Mesendoderm (in vitro differentiated cells): ENCODE measurements at regions not wholly inside any gene's neighbourhood (a gene's known extent, or its start where the extent isn't known, plus 50 kb on each side); places are given as distances from the start of the nearest gene placed in this dataset.
"Not testable (repeated sequence)": the region's sequence is repeated elsewhere in the genome, so short reads cannot be mapped to it uniquely, and the experiment has no call there.

Experiments
- DNase-seq: peaks from one replicate; pipeline ENCODE4 v3.0.0; 2013
- H2AK5ac ChIP-seq: 2 replicates; pipeline ENCODE4 v1.6.1; 2013; ENCODE audit warnings: low read length, inconsistent platforms
- H2BK120ac ChIP-seq: 2 replicates; pipeline ENCODE4 v1.6.1; 2013; ENCODE audit warnings: low read depth, mild to moderate bottlenecking, low read length, moderate library complexity, mixed read lengths
- H2BK15ac ChIP-seq: replicated peaks from 2 replicates; pipeline ENCODE4 v1.6.1; 2013; ENCODE audit warnings: low read depth, mild to moderate bottlenecking, moderate library complexity
- H2BK5ac ChIP-seq: 2 replicates; pipeline ENCODE4 v1.6.1; 2013; ENCODE audit warnings: low read length, inconsistent platforms
- H3K18ac ChIP-seq: 2 replicates; pipeline ENCODE4 v1.6.1; 2013; ENCODE audit warnings: mild to moderate bottlenecking, low read length, mixed read lengths
- H3K23ac ChIP-seq: one replicate; pipeline ENCODE4 v1.6.1; 2013; ENCODE audit warnings: low read length
- H3K27ac ChIP-seq: 2 replicates; pipeline ENCODE4 v1.5.1; 2013; ENCODE audit warnings: low read depth, mild to moderate bottlenecking, inconsistent platforms, low read length, moderate library complexity
- H3K27me3 ChIP-seq: 2 replicates; pipeline ENCODE4 v1.6.1; 2013; ENCODE audit warnings: low read length, control low read depth, mild to moderate bottlenecking, inconsistent platforms; ENCODE audit not compliant: insufficient read depth, poor library complexity
- H3K36me3 ChIP-seq: 2 replicates; pipeline ENCODE4 v1.6.1; 2013; ENCODE audit warnings: low read length, inconsistent platforms; ENCODE audit not compliant: control insufficient read depth, insufficient read depth
- H3K4ac ChIP-seq: one replicate; pipeline ENCODE4 v1.6.1; 2013; ENCODE audit warnings: low read depth, mild to moderate bottlenecking, low read length, moderate library complexity
- H3K4me1 ChIP-seq: 2 replicates; pipeline ENCODE4 v1.6.1; 2013; ENCODE audit warnings: low read depth, low read length, inconsistent platforms; ENCODE audit not compliant: control insufficient read depth
- H3K4me2 ChIP-seq: 2 replicates; pipeline ENCODE4 v1.6.1; 2013; ENCODE audit warnings: low read length
- H3K4me3 ChIP-seq: 2 replicates; pipeline ENCODE4 v1.5.1; 2013; ENCODE audit warnings: mild to moderate bottlenecking, low read length
- H3K56ac ChIP-seq: one replicate; pipeline ENCODE4 v1.6.1; 2013; ENCODE audit warnings: low read length
- H3K79me1 ChIP-seq: 2 replicates; pipeline ENCODE4 v1.6.1; 2013; ENCODE audit warnings: low read length, inconsistent platforms
- H3K79me2 ChIP-seq: 2 replicates; pipeline ENCODE4 v1.6.1; 2013; ENCODE audit warnings: mild to moderate bottlenecking, low read length; ENCODE audit not compliant: control insufficient read depth, insufficient read depth
- H3K9ac ChIP-seq: 2 replicates; pipeline ENCODE4 v1.6.1; 2013; ENCODE audit warnings: low read length, inconsistent platforms
- H4K5ac ChIP-seq: one replicate; pipeline ENCODE4 v1.6.1; 2013; ENCODE audit warnings: low read length
- H4K8ac ChIP-seq: one replicate; pipeline ENCODE4 v1.6.1; 2013; ENCODE audit warnings: low read depth, mild to moderate bottlenecking, control low read depth, low read length, moderate library complexity
- WGBS: extraction: QIAGEN DNeasy Blood & Tissue Kit; methylation state at CpG from one replicate; pipeline ENCODE4 v1.1.7; 2013; ENCODE audit warnings: low lambda C conversion rate, missing lambda C conversion rate; ENCODE audit not compliant: insufficient coverage; ENCODE audit errors: extremely low coverage; 5-methylcytosine and 5-hydroxymethylcytosine counted together

GRCh38 chr1:224004552-224005315, 109.2 kb upstream of the FBXO28 start:
- not testable (repeated sequence) for H2BK120ac ChIP-seq, H2BK15ac ChIP-seq, H3K23ac ChIP-seq, H3K9ac ChIP-seq, H2AK5ac ChIP-seq, H4K8ac ChIP-seq, H3K79me2 ChIP-seq, H3K36me3 ChIP-seq, H4K5ac ChIP-seq, H3K4me2 ChIP-seq, H2BK5ac ChIP-seq, H3K4ac ChIP-seq, H3K27ac ChIP-seq, H3K4me1 ChIP-seq, H3K79me1 ChIP-seq, H3K27me3 ChIP-seq, H3K4me3 ChIP-seq, H3K18ac ChIP-seq, H3K56ac ChIP-seq
- peak; percentile 48 for DNase-seq
- WGBS, result no CpG with 5 or more reads among the region's 4 CpGs

DNA sequence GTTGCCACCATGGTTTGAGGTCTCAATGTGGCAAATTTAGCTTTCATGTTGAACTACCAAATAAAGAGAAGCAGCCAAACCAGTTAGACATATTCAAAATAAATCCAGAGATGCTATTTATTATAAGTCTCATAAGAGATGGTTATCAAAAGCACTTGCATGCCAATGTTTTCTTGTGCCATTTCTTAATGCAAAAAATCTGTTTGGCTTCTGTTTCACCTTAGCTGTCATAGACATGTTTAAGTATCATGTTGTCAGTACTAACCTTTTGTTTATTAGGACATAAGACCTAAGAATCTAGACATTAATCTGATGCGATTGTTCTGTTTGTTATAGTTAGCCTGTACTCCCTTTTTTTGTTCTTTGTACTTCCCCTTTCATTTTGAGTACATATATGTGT, 110.0 kb upstream of the FBXO28 start:
- not testable (repeated sequence) for H2BK15ac ChIP-seq, H4K8ac ChIP-seq, H2BK5ac ChIP-seq, H3K36me3 ChIP-seq, H3K56ac ChIP-seq, H3K4me3 ChIP-seq, H3K4ac ChIP-seq, H2AK5ac ChIP-seq, H4K5ac ChIP-seq, H3K9ac ChIP-seq, H2BK120ac ChIP-seq, H3K18ac ChIP-seq, H3K4me1 ChIP-seq, H3K4me2 ChIP-seq, H3K23ac ChIP-seq, H3K79me2 ChIP-seq, H3K27me3 ChIP-seq, H3K79me1 ChIP-seq, DNase-seq, H3K27ac ChIP-seq
- no CpG with 5 or more reads among the region's 1 CpG for WGBS

- not testable (repeated sequence) for H3K27me3 ChIP-seq, H3K27ac ChIP-seq, H3K18ac ChIP-seq, H3K56ac ChIP-seq, H3K9ac ChIP-seq, H3K79me2 ChIP-seq, H3K4me2 ChIP-seq, H3K79me1 ChIP-seq, H3K4ac ChIP-seq, H2BK5ac ChIP-seq, H2BK120ac ChIP-seq, H4K5ac ChIP-seq, H3K4me1 ChIP-seq, H3K23ac ChIP-seq, DNase-seq, H3K36me3 ChIP-seq, H2BK15ac ChIP-seq, H3K4me3 ChIP-seq, H4K8ac ChIP-seq, H2AK5ac ChIP-seq
- WGBS, result no CpG with 5 or more reads among the region's 2 CpGs
Measured at GRCh38 chr1:224001757-224002156, 112.2 kb upstream of the FBXO28 start.

DNA sequence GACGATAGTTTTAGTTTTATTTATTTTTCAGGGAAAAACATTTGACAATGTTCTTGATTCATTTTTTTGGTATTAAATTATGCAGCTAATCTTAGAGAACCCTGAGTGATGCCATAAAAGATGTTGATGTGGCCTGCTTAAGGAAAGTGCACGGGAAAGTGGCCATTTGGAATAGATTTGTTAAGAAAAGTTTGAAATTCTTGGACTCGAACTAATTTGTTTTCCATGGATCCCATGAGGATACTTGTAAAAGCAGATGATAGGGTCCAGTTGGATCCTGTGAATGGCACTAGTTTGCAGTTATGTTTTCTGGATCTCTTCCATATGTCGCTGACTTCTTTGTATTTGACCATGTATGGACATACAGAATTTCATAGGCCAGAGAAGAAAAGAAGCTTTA, 114.2 kb upstream of the FBXO28 start:
- not testable (repeated sequence) for DNase-seq, H3K18ac ChIP-seq, H3K79me2 ChIP-seq, H3K9ac ChIP-seq, H2AK5ac ChIP-seq, H3K4ac ChIP-seq, H3K36me3 ChIP-seq, H3K4me3 ChIP-seq, H3K23ac ChIP-seq, H3K4me1 ChIP-seq, H2BK15ac ChIP-seq, H2BK120ac ChIP-seq, H3K27me3 ChIP-seq, H2BK5ac ChIP-seq, H4K8ac ChIP-seq, H3K27ac ChIP-seq, H3K79me1 ChIP-seq, H3K4me2 ChIP-seq, H3K56ac ChIP-seq, H4K5ac ChIP-seq
- no CpG with 5 or more reads among the region's 4 CpGs for WGBS

GRCh38 chr1:223998676-223999455, 115.0 kb upstream of the FBXO28 start:
- H3K79me1 ChIP-seq, H3K36me3 ChIP-seq, H3K9ac ChIP-seq, H3K4me1 ChIP-seq, H3K4me2 ChIP-seq, H3K79me2 ChIP-seq, H3K4me3 ChIP-seq, H2BK120ac ChIP-seq, H2BK5ac ChIP-seq, H3K18ac ChIP-seq, H2BK15ac ChIP-seq, H3K56ac ChIP-seq, H3K27me3 ChIP-seq, H3K27ac ChIP-seq, H3K4ac ChIP-seq, H4K8ac ChIP-seq, H4K5ac ChIP-seq, DNase-seq, H2AK5ac ChIP-seq, H3K23ac ChIP-seq: not testable (repeated sequence)
- no CpG with 5 or more reads among the region's 4 CpGs for WGBS
